GM23338 (cell line): ENCODE measurements at regions not wholly inside any gene's neighbourhood (a gene's known extent, or its start where the extent isn't known, plus 50 kb on each side); places are given as distances from the start of the nearest gene placed in this dataset.

ENCODE experiments used
- ATAC-seq: fragments of 200-7000 bp; cut with Tn5 transposase; 3 replicates; pipeline ENCODE4 v1.9.1; 2020
- DNase-seq: peaks from one replicate; pipeline ENCODE4 v3.0.0-alpha.2; 2015; ENCODE audit warnings: low spot score
- H2AFZ ChIP-seq: fragments of 200-600 bp; sonication (generic); 2 replicates; pipeline ENCODE4 v1.8.0; 2016; ENCODE audit warnings: antibody characterized with exemption, mild to moderate bottlenecking, moderate library complexity
- H3F3A ChIP-seq: fragments of 200-600 bp; sonication (generic); replicated peaks from 2 replicates; pipeline ENCODE4 v1.8.0; 2017; ENCODE audit warnings: antibody characterized with exemption, mixed run types, low read depth
- H3K27ac ChIP-seq: fragments of 200-600 bp; sonication (generic); 2 replicates; pipeline ENCODE4 v1.6.1; 2016; ENCODE audit warnings: low read depth
- H3K27me3 ChIP-seq: fragments of 200-600 bp; sonication (generic); 2 replicates; pipeline ENCODE4 v1.8.0; 2016; ENCODE audit warnings: mild to moderate bottlenecking, mixed run types, moderate library complexity; ENCODE audit not compliant: insufficient read depth
- H3K36me3 ChIP-seq: fragments of 200-600 bp; sonication (generic); 2 replicates; pipeline ENCODE4 v1.8.0; 2016; ENCODE audit warnings: mild to moderate bottlenecking; ENCODE audit not compliant: insufficient read depth
- H3K4me1 ChIP-seq: fragments of 200-600 bp; sonication (generic); 2 replicates; pipeline ENCODE4 v1.8.0; 2016; ENCODE audit warnings: mild to moderate bottlenecking, moderate library complexity; ENCODE audit not compliant: insufficient read depth
- H3K4me2 ChIP-seq: fragments of 200-600 bp; sonication (generic); 2 replicates; pipeline ENCODE4 v1.7.1; 2017; ENCODE audit warnings: mixed run types
- H3K4me3 ChIP-seq: fragments of 200-600 bp; sonication (generic); 2 replicates; pipeline ENCODE4 v1.6.1; 2016; ENCODE audit warnings: mixed run types
- H3K79me2 ChIP-seq: fragments of 200-600 bp; sonication (generic); replicated peaks from 2 replicates; pipeline ENCODE4 v1.8.0; 2017; ENCODE audit warnings: mild to moderate bottlenecking; ENCODE audit not compliant: insufficient read depth
- H3K9me2 ChIP-seq: fragments of 200-600 bp; sonication (generic); 2 replicates; pipeline ENCODE4 v1.8.0; 2017; ENCODE audit not compliant: insufficient read depth
- H4K20me1 ChIP-seq: fragments of 200-600 bp; sonication (generic); replicated peaks from 2 replicates; pipeline ENCODE4 v1.8.0; 2017; ENCODE audit warnings: mild to moderate bottlenecking; ENCODE audit not compliant: insufficient read depth
- H3K27ac Mint-ChIP-seq: 2 replicates; pipeline ENCODE4 v1.8.0; 2020; ENCODE audit warnings: inconsistent platforms, mild to moderate bottlenecking, moderate library complexity, mixed read lengths
- H3K27me3 Mint-ChIP-seq: 3 replicates; pipeline ENCODE4 v1.8.0; 2022; ENCODE audit warnings: low read depth, mild to moderate bottlenecking, moderate library complexity, mixed read lengths, inconsistent platforms; ENCODE audit not compliant: insufficient read depth, poor library complexity
- H3K36me3 Mint-ChIP-seq: 3 replicates; pipeline ENCODE4 v1.8.0; 2021; ENCODE audit warnings: low read depth, mild to moderate bottlenecking, inconsistent platforms, moderate library complexity, mixed read lengths
- H3K4me1 Mint-ChIP-seq: 3 replicates; pipeline ENCODE4 v1.8.0; 2020; ENCODE audit warnings: mild to moderate bottlenecking, inconsistent platforms, mixed read lengths
- H3K4me3 Mint-ChIP-seq: 3 replicates; pipeline ENCODE4 v1.8.0; 2021; ENCODE audit warnings: moderate library complexity, mild to moderate bottlenecking, inconsistent platforms, mixed read lengths
- H3K9me3 Mint-ChIP-seq: 3 replicates; pipeline ENCODE4 v1.8.0; 2020; ENCODE audit warnings: moderate library complexity, mild to moderate bottlenecking, inconsistent platforms, mixed read lengths
- CREB1 ChIP-seq: fragments of 250-450 bp; sonication (Bioruptor Pico); IDR thresholded peaks from 2 replicates; pipeline ENCODE4 v1.5.0; 2020; ENCODE audit warnings: low read depth, mild to moderate bottlenecking, moderate library complexity
- ETS1 ChIP-seq: IDR thresholded peaks from 2 replicates; pipeline ENCODE4 v1.6.1; 2016; ENCODE audit warnings: antibody characterized with exemption
- EZH2 ChIP-seq: fragments of 200-600 bp; sonication (generic); IDR thresholded peaks from one replicate; pipeline ENCODE4 v1.8.0; 2017; ENCODE audit warnings: antibody characterized with exemption, mild to moderate bottlenecking, low read depth; ENCODE audit not compliant: unreplicated experiment
- EZH2phosphoT487 ChIP-seq: fragments of 200-600 bp; sonication (generic); IDR thresholded peaks from one replicate; pipeline ENCODE4 v1.8.1; 2018; ENCODE audit warnings: antibody characterized with exemption; ENCODE audit not compliant: unreplicated experiment
- JUNB ChIP-seq: IDR thresholded peaks from one replicate; pipeline ENCODE4 v1.6.1; 2016; ENCODE audit warnings: antibody characterized with exemption; ENCODE audit not compliant: unreplicated experiment
- NANOG ChIP-seq: IDR thresholded peaks from 2 replicates; pipeline ENCODE4 v1.6.1; 2016; ENCODE audit warnings: antibody characterized with exemption, borderline replicate concordance
- POLR2AphosphoS5 ChIP-seq: IDR thresholded peaks from 2 replicates; pipeline ENCODE4 v1.6.1; 2016; ENCODE audit warnings: antibody characterized with exemption, low read depth
- STAT1 ChIP-seq: IDR thresholded peaks from one replicate; pipeline ENCODE4 v1.6.1; 2016; ENCODE audit warnings: antibody characterized with exemption; ENCODE audit not compliant: unreplicated experiment
- ZNF114 ChIP-seq: fragments of 250-450 bp; sonication (Bioruptor Pico); IDR thresholded peaks from 2 replicates; pipeline ENCODE4 v1.5.0; 2020; ENCODE audit warnings: mild to moderate bottlenecking, moderate library complexity
- ZNF331 ChIP-seq: fragments of 250-450 bp; sonication (Bioruptor Pico); IDR thresholded peaks from 2 replicates; pipeline ENCODE4 v1.5.0; 2020; ENCODE audit warnings: low read depth, mild to moderate bottlenecking, moderate library complexity
- TF ChIP-seq, protein P1 (sequence below), 2 experiments: fragments of 200-600 bp in 1 of 2; sonication (generic) in 1 of 2; conservative IDR thresholded peaks; 2 replicates each; pipeline versions ENCODE4 v1.5.1 to v1.6.1; 2016 to 2017; ENCODE audit warnings: antibody characterized with exemption in 2 of 2, low read depth in 2 of 2, mild to moderate bottlenecking in 2 of 2, moderate library complexity in 1 of 2
- TF ChIP-seq, protein P2 (sequence below): fragments of 250-450 bp; sonication (Bioruptor Pico); IDR thresholded peaks from 2 replicates; pipeline ENCODE4 v1.5.0; 2020; ENCODE audit warnings: mild to moderate bottlenecking, moderate library complexity
- TF ChIP-seq, protein P3 (sequence below): IDR thresholded peaks from one replicate; pipeline ENCODE4 v1.6.1; 2018; ENCODE audit warnings: antibody characterized with exemption; ENCODE audit not compliant: unreplicated experiment

DNA sequence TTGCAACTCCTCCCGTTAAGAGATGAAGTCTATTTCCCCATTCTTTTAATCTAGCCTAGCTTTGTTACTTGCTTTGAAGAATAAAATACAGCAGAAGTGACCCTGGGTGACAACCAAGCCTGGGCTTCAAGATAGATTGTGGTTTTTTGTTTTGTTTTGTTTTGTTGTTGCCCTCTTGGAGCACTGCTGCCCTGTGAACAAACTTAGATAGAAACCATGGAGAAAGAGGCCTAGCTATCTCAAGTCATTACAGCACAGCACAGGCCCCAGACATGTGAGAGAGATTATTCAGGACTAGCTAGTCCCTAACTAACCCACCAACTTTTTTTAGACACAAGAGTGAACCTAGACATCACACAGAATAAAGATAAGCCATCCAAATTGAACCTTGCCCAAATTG, 475.2 kb downstream of the EPHA7 start:
- Histone ChIP-seq H3K79me2 (no peaks in the 10 kb centered on the region), H3K4me3 (no peak overlapping the region), H2AFZ (no peak overlapping the region), H3K36me3 (no peaks in the 10 kb centered on the region), H3F3A (no peaks in the 10 kb centered on the region), H3K27me3 (no peaks in the 10 kb centered on the region), H3K4me2 (no peak overlapping the region), H4K20me1 (no peaks in the 10 kb centered on the region), H3K27ac (no peak overlapping the region), H3K9me2 (peaks cover 8% of the 10 kb centered on the region; the same call in 1 of the 2 replicates), H3K4me1 (no peaks in the 10 kb centered on the region)
- H3K4me1 Mint-ChIP-seq: no peaks in the 10 kb centered on the region
- H3K36me3 Mint-ChIP-seq: no peaks in the 10 kb centered on the region
- no peaks in the 10 kb centered on the region for H3K9me3 Mint-ChIP-seq
- TF ChIP-seq POLR2AphosphoS5: no peak
- TF ChIP-seq NANOG: no peak
- no peak for TF ChIP-seq EZH2phosphoT487
- no peak for TF ChIP-seq STAT1
- TF ChIP-seq JUNB: no peak
- TF ChIP-seq, protein P1, sequence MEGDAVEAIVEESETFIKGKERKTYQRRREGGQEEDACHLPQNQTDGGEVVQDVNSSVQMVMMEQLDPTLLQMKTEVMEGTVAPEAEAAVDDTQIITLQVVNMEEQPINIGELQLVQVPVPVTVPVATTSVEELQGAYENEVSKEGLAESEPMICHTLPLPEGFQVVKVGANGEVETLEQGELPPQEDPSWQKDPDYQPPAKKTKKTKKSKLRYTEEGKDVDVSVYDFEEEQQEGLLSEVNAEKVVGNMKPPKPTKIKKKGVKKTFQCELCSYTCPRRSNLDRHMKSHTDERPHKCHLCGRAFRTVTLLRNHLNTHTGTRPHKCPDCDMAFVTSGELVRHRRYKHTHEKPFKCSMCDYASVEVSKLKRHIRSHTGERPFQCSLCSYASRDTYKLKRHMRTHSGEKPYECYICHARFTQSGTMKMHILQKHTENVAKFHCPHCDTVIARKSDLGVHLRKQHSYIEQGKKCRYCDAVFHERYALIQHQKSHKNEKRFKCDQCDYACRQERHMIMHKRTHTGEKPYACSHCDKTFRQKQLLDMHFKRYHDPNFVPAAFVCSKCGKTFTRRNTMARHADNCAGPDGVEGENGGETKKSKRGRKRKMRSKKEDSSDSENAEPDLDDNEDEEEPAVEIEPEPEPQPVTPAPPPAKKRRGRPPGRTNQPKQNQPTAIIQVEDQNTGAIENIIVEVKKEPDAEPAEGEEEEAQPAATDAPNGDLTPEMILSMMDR (conservative IDR thresholded peaks at IDR 0.05; ENCODE audit: low read depth in 2 of 2): no peak
- TF ChIP-seq EZH2: no peak
- no peak for TF ChIP-seq ETS1
- TF ChIP-seq CREB1 (CRISPR knock-in tag): no peak
- TF ChIP-seq ZNF331: no peak
- TF ChIP-seq ZNF114: no peak
- TF ChIP-seq, protein P2, sequence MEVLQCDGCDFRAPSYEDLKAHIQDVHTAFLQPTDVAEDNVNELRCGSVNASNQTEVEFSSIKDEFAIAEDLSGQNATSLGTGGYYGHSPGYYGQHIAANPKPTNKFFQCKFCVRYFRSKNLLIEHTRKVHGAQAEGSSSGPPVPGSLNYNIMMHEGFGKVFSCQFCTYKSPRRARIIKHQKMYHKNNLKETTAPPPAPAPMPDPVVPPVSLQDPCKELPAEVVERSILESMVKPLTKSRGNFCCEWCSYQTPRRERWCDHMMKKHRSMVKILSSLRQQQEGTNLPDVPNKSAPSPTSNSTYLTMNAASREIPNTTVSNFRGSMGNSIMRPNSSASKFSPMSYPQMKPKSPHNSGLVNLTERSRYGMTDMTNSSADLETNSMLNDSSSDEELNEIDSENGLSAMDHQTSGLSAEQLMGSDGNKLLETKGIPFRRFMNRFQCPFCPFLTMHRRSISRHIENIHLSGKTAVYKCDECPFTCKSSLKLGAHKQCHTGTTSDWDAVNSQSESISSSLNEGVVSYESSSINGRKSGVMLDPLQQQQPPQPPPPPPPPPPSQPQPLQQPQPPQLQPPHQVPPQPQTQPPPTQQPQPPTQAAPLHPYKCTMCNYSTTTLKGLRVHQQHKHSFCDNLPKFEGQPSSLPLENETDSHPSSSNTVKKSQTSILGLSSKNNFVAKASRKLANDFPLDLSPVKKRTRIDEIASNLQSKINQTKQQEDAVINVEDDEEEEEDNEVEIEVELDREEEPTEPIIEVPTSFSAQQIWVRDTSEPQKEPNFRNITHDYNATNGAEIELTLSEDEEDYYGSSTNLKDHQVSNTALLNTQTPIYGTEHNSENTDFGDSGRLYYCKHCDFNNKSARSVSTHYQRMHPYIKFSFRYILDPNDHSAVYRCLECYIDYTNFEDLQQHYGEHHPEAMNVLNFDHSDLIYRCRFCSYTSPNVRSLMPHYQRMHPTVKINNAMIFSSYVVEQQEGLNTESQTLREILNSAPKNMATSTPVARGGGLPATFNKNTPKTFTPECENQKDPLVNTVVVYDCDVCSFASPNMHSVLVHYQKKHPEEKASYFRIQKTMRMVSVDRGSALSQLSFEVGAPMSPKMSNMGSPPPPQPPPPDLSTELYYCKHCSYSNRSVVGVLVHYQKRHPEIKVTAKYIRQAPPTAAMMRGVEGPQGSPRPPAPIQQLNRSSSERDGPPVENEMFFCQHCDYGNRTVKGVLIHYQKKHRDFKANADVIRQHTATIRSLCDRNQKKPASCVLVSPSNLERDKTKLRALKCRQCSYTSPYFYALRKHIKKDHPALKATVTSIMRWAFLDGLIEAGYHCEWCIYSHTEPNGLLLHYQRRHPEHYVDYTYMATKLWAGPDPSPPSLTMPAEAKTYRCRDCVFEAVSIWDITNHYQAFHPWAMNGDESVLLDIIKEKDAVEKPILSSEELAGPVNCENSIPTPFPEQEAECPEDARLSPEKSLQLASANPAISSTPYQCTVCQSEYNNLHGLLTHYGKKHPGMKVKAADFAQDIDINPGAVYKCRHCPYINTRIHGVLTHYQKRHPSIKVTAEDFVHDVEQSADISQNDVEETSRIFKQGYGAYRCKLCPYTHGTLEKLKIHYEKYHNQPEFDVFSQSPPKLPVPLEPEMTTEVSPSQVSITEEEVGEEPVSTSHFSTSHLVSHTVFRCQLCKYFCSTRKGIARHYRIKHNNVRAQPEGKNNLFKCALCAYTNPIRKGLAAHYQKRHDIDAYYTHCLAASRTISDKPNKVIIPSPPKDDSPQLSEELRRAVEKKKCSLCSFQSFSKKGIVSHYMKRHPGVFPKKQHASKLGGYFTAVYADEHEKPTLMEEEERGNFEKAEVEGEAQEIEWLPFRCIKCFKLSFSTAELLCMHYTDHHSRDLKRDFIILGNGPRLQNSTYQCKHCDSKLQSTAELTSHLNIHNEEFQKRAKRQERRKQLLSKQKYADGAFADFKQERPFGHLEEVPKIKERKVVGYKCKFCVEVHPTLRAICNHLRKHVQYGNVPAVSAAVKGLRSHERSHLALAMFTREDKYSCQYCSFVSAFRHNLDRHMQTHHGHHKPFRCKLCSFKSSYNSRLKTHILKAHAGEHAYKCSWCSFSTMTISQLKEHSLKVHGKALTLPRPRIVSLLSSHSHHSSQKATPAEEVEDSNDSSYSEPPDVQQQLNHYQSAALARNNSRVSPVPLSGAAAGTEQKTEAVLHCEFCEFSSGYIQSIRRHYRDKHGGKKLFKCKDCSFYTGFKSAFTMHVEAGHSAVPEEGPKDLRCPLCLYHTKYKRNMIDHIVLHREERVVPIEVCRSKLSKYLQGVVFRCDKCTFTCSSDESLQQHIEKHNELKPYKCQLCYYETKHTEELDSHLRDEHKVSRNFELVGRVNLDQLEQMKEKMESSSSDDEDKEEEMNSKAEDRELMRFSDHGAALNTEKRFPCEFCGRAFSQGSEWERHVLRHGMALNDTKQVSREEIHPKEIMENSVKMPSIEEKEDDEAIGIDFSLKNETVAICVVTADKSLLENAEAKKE: no peak
- TF ChIP-seq, protein P3, sequence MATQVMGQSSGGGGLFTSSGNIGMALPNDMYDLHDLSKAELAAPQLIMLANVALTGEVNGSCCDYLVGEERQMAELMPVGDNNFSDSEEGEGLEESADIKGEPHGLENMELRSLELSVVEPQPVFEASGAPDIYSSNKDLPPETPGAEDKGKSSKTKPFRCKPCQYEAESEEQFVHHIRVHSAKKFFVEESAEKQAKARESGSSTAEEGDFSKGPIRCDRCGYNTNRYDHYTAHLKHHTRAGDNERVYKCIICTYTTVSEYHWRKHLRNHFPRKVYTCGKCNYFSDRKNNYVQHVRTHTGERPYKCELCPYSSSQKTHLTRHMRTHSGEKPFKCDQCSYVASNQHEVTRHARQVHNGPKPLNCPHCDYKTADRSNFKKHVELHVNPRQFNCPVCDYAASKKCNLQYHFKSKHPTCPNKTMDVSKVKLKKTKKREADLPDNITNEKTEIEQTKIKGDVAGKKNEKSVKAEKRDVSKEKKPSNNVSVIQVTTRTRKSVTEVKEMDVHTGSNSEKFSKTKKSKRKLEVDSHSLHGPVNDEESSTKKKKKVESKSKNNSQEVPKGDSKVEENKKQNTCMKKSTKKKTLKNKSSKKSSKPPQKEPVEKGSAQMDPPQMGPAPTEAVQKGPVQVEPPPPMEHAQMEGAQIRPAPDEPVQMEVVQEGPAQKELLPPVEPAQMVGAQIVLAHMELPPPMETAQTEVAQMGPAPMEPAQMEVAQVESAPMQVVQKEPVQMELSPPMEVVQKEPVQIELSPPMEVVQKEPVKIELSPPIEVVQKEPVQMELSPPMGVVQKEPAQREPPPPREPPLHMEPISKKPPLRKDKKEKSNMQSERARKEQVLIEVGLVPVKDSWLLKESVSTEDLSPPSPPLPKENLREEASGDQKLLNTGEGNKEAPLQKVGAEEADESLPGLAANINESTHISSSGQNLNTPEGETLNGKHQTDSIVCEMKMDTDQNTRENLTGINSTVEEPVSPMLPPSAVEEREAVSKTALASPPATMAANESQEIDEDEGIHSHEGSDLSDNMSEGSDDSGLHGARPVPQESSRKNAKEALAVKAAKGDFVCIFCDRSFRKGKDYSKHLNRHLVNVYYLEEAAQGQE: no peak
- ATAC-seq (no peak), DNase-seq (no peak)
- no peak overlapping the region for H3K4me3 Mint-ChIP-seq
- H3K27ac Mint-ChIP-seq: no peak overlapping the region
- peaks cover 1% of the 10 kb centered on the region for H3K27me3 Mint-ChIP-seq
